Suprapubic skin (tissue), 4 donors: ENCODE measurements at regions not wholly inside any gene's neighbourhood (a gene's known extent, or its start where the extent isn't known, plus 50 kb on each side); places are given as distances from the start of the nearest gene placed in this dataset.

Experiments
- CTCF ChIP-seq, 2 donors: fragments of 200-600 bp in 1 of 2; fragments of 450-650 bp in 1 of 2; sonication (generic) in 1 of 2; IDR thresholded peaks; one replicate each; pipeline ENCODE4 v1.5.1; 2016 to 2019; ENCODE audit warnings: antibody characterized with exemption in 2 of 2, mild to moderate bottlenecking in 1 of 2, moderate library complexity in 1 of 2
- EP300 ChIP-seq: sonication (generic); formaldehyde crosslinking; IDR thresholded peaks from one replicate; pipeline ENCODE4 v1.6.1; 2017; ENCODE audit warnings: antibody characterized with exemption
- POLR2AphosphoS5 ChIP-seq, 3 donors: sonication (generic); formaldehyde crosslinking; IDR thresholded peaks; one replicate each; pipeline ENCODE4 v1.6.1; 2017; ENCODE audit warnings: antibody characterized with exemption in 3 of 3

- TF ChIP-seq EP300 (no peak), POLR2AphosphoS5 (IDR thresholded peaks at IDR 0.05) (no peak), CTCF (IDR thresholded peaks at IDR 0.05) (no peak)
Measured at GRCh38 chr4:32043248-32043633, 1323.1 kb downstream of the PCDH7 start.
